Neural progenitor cell (in vitro differentiated cells): ENCODE measurements at regions not wholly inside any gene's neighbourhood (a gene's known extent, or its start where the extent isn't known, plus 50 kb on each side); places are given as distances from the start of the nearest gene placed in this dataset.

ENCODE experiments used
- DNase-seq: peaks from one replicate; pipeline ENCODE4 v3.0.0-alpha.2; 2016; ENCODE audit warnings: low spot score
- H2AFZ ChIP-seq: fragments of 200-600 bp; sonication (generic); replicated peaks from 2 replicates; pipeline ENCODE4 v1.6.1; 2016; ENCODE audit warnings: antibody characterized with exemption
- H3F3A ChIP-seq: fragments of 200-600 bp; sonication (generic); 2 replicates; pipeline ENCODE4 v1.6.1; 2016; ENCODE audit warnings: antibody characterized with exemption, low read depth
- H3K27ac ChIP-seq: fragments of 200-600 bp; sonication (generic); 2 replicates; pipeline ENCODE4 v1.5.1; 2016; ENCODE audit warnings: mild to moderate bottlenecking
- H3K27me3 ChIP-seq: fragments of 200-600 bp; sonication (generic); 2 replicates; pipeline ENCODE4 v1.6.1; 2016; ENCODE audit warnings: mild to moderate bottlenecking, moderate library complexity
- H3K36me3 ChIP-seq: fragments of 200-600 bp; sonication (generic); 2 replicates; pipeline ENCODE4 v1.5.1; 2016
- H3K4me1 ChIP-seq: fragments of 200-600 bp; sonication (generic); 2 replicates; pipeline ENCODE4 v1.6.1; 2016; ENCODE audit warnings: mixed run types
- H3K4me2 ChIP-seq: fragments of 200-600 bp; sonication (generic); 2 replicates; pipeline ENCODE4 v1.6.1; 2016
- H3K4me3 ChIP-seq: fragments of 200-600 bp; sonication (generic); 2 replicates; pipeline ENCODE4 v1.5.1; 2016
- H3K79me2 ChIP-seq: fragments of 200-600 bp; sonication (generic); 2 replicates; pipeline ENCODE4 v1.6.1; 2016; ENCODE audit warnings: low read depth
- H3K9ac ChIP-seq: fragments of 200-600 bp; sonication (generic); 2 replicates; pipeline ENCODE4 v1.6.1; 2016
- H3K9me3 ChIP-seq: fragments of 200-600 bp; sonication (generic); 2 replicates; pipeline ENCODE4 v1.5.1; 2016; ENCODE audit warnings: low read depth
- H4K20me1 ChIP-seq: fragments of 200-600 bp; sonication (generic); 2 replicates; pipeline ENCODE4 v1.6.1; 2016; ENCODE audit warnings: low read depth
- H3K27ac Mint-ChIP-seq: 3 replicates; pipeline ENCODE4 v1.8.0; 2021; ENCODE audit warnings: mixed read lengths
- H3K27me3 Mint-ChIP-seq: 2 replicates; pipeline ENCODE4 v1.8.0; 2022; ENCODE audit warnings: low read depth, mild to moderate bottlenecking, inconsistent platforms, moderate library complexity, mixed read lengths; ENCODE audit not compliant: insufficient read depth
- H3K36me3 Mint-ChIP-seq: 3 replicates; pipeline ENCODE4 v1.8.0; 2021; ENCODE audit warnings: mixed read lengths
- H3K4me1 Mint-ChIP-seq: 3 replicates; pipeline ENCODE4 v1.8.0; 2021; ENCODE audit warnings: mixed read lengths
- H3K4me3 Mint-ChIP-seq: 3 replicates; pipeline ENCODE4 v1.8.0; 2021; ENCODE audit warnings: mild to moderate bottlenecking, moderate library complexity, mixed read lengths
- H3K9me3 Mint-ChIP-seq: 3 replicates; pipeline ENCODE4 v1.8.0; 2020; ENCODE audit warnings: mixed read lengths
- EZH2 ChIP-seq: fragments of 200-600 bp; sonication (generic); IDR thresholded peaks from 2 replicates; pipeline ENCODE4 v1.6.1; 2017; ENCODE audit warnings: antibody characterized with exemption, mild to moderate bottlenecking, moderate library complexity
- EZH2phosphoT487 ChIP-seq: fragments of 200-600 bp; sonication (generic); IDR thresholded peaks from 2 replicates; pipeline ENCODE4 v1.6.1; 2017; ENCODE audit warnings: antibody characterized with exemption
- TF ChIP-seq, protein P1 (sequence below): fragments of 200-600 bp; sonication (generic); IDR thresholded peaks from 2 replicates; pipeline ENCODE4 v1.5.1; 2017; ENCODE audit warnings: antibody characterized with exemption, mild to moderate bottlenecking

DNA sequence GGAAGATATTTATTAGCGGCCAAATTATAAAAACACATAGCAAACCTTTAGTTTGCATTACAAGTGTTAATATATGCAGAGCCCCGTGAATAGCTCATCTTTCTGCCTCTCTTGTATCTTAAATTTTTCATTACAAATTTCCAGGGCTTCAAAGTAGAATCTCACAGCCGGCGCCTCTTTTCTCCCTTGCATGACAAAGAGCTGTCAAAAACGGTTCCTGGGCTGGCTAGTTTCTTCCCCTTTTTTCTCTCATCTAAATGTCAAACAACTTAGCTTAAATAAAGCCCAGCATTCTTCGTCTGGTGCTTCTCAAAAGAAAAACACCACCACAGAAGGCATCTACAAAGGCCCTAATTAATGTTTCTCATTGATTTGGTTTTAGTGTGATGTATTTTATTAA is 253.0 kb downstream of the INSC start:
- H3K9ac ChIP-seq, result no peak overlapping the region
- H4K20me1 ChIP-seq, result no peaks in the 10 kb centered on the region
- H3K27me3 ChIP-seq, result no peaks in the 10 kb centered on the region
- Mint-ChIP-seq H3K27me3 (peaks cover 2% of the 10 kb centered on the region), H3K27ac (no peak overlapping the region), H3K4me3 (no peak overlapping the region), H3K9me3 (no peaks in the 10 kb centered on the region), H3K36me3 (no peaks in the 10 kb centered on the region), H3K4me1 (peaks cover 20% of the 10 kb centered on the region)
- peaks cover 7% of the 10 kb centered on the region for H3K4me1 ChIP-seq
- no peaks in the 10 kb centered on the region for H3F3A ChIP-seq
- no peaks in the 10 kb centered on the region for H3K9me3 ChIP-seq
- TF ChIP-seq EZH2 (no peak), EZH2phosphoT487 (no peak)
- TF ChIP-seq, protein P1, sequence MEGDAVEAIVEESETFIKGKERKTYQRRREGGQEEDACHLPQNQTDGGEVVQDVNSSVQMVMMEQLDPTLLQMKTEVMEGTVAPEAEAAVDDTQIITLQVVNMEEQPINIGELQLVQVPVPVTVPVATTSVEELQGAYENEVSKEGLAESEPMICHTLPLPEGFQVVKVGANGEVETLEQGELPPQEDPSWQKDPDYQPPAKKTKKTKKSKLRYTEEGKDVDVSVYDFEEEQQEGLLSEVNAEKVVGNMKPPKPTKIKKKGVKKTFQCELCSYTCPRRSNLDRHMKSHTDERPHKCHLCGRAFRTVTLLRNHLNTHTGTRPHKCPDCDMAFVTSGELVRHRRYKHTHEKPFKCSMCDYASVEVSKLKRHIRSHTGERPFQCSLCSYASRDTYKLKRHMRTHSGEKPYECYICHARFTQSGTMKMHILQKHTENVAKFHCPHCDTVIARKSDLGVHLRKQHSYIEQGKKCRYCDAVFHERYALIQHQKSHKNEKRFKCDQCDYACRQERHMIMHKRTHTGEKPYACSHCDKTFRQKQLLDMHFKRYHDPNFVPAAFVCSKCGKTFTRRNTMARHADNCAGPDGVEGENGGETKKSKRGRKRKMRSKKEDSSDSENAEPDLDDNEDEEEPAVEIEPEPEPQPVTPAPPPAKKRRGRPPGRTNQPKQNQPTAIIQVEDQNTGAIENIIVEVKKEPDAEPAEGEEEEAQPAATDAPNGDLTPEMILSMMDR, result no peak
- no peaks in the 10 kb centered on the region for H3K36me3 ChIP-seq
- no peak overlapping the region for H3K4me2 ChIP-seq
- no peaks in the 10 kb centered on the region for H3K79me2 ChIP-seq
- DNase-seq, result no peak
- no peak overlapping the region for H3K27ac ChIP-seq
- no peak overlapping the region for H3K4me3 ChIP-seq
- H2AFZ ChIP-seq, result no peak overlapping the region

DNA sequence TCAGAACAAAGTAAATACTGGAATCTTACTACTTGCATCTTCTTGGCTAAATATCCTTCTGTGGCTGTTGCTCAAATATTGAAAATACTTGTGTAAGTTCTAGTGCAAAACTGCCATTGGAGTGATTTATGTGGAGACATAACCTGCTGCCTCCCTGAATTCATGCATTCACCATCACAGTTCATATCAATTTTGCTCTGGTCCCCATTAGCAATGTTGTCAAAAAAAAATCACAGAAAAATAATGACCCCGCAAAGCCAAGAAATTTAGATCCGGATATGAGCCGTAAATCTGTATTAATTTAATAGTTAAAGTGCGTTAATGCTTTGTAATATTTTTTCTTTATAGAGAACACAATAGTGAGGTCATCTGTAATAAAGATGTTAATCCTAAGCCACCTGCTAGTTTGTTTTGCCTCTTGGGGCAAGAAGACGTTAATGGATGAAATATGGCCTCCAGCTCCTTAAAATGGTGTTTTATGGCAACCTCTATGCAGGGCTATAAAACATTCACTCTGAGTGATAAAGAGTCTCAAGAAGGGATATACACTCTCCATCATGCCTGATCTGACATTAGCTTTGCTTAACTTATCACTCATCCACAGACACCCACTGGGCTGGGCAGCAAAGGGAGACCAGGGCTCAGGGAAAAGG is 255.9 kb downstream of the INSC start:
- H3K4me1 Mint-ChIP-seq, result peaks cover 14% of the 10 kb centered on the region
- H3K27me3 Mint-ChIP-seq, result peaks cover 2% of the 10 kb centered on the region
- Histone ChIP-seq H3K4me2 (no peak overlapping the region), H3F3A (no peaks in the 10 kb centered on the region), H3K9ac (no peak overlapping the region), H2AFZ (no peak overlapping the region), H3K4me3 (no peak overlapping the region), H3K36me3 (no peaks in the 10 kb centered on the region), H3K27me3 (no peaks in the 10 kb centered on the region), H3K9me3 (no peaks in the 10 kb centered on the region), H4K20me1 (no peaks in the 10 kb centered on the region), H3K27ac (no peak overlapping the region), H3K4me1 (peaks cover 7% of the 10 kb centered on the region), H3K79me2 (no peaks in the 10 kb centered on the region)
- no peak overlapping the region for H3K27ac Mint-ChIP-seq
- H3K4me3 Mint-ChIP-seq, result no peak overlapping the region
- H3K9me3 Mint-ChIP-seq, result no peaks in the 10 kb centered on the region
- no peaks in the 10 kb centered on the region for H3K36me3 Mint-ChIP-seq
- no peak for DNase-seq
- TF ChIP-seq, protein P1, result no peak
- no peak for TF ChIP-seq EZH2

DNA sequence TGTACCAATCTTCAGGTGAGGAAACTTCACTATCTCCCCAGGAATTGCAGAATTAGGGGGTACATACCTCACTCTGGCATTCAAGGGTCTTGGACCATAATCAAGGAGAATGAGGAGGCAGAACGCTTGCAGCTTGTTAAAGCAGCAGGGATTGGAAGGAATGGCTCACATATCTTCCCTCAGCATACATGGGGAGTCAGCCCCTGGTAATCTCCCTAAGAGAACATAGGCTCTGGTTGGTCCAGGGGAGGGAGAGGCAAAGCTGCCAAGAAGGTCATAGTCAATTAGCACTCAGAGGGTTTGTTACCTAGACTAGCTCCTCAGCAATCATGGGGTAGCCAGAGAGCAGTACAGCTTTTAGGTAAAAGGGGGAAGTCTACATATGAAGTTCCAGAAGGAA is 256.8 kb downstream of the INSC start:
- H3K27me3 ChIP-seq, result no peaks in the 10 kb centered on the region
- H3K36me3 Mint-ChIP-seq, result no peaks in the 10 kb centered on the region
- no peak for TF ChIP-seq EZH2phosphoT487
- no peak for TF ChIP-seq EZH2
- TF ChIP-seq, protein P1, result no peak
- no peaks in the 10 kb centered on the region for H3F3A ChIP-seq
- no peaks in the 10 kb centered on the region for H3K79me2 ChIP-seq
- H3K4me3 Mint-ChIP-seq, result no peak overlapping the region
- H3K9ac ChIP-seq, result no peak overlapping the region
- no peak overlapping the region for H3K4me3 ChIP-seq
- no peaks in the 10 kb centered on the region for H3K9me3 ChIP-seq
- H2AFZ ChIP-seq, result no peak overlapping the region
- DNase-seq, result no peak
- H3K9me3 Mint-ChIP-seq, result no peaks in the 10 kb centered on the region
- no peaks in the 10 kb centered on the region for H4K20me1 ChIP-seq
- no peaks in the 10 kb centered on the region for H3K36me3 ChIP-seq
- H3K4me1 ChIP-seq, result peaks cover 7% of the 10 kb centered on the region
- peaks cover 2% of the 10 kb centered on the region for H3K27me3 Mint-ChIP-seq
- no peak overlapping the region for H3K27ac Mint-ChIP-seq
- peaks cover 14% of the 10 kb centered on the region for H3K4me1 Mint-ChIP-seq
- no peak overlapping the region for H3K4me2 ChIP-seq
- no peak overlapping the region for H3K27ac ChIP-seq
